Neural progenitor cell (in vitro differentiated cells): ENCODE measurements at regions not wholly inside any gene's neighbourhood (a gene's known extent, or its start where the extent isn't known, plus 50 kb on each side); places are given as distances from the start of the nearest gene placed in this dataset.
"Not testable (repeated sequence)": the region's sequence is repeated elsewhere in the genome, so short reads cannot be mapped to it uniquely, and the experiment has no call there.

Experiments used
- DNase-seq: peaks from one replicate; pipeline ENCODE4 v3.0.0-alpha.2; 2016; ENCODE audit warnings: low spot score
- H2AFZ ChIP-seq: fragments of 200-600 bp; sonication (generic); replicated peaks from 2 replicates; pipeline ENCODE4 v1.6.1; 2016; ENCODE audit warnings: antibody characterized with exemption
- H3F3A ChIP-seq: fragments of 200-600 bp; sonication (generic); 2 replicates; pipeline ENCODE4 v1.6.1; 2016; ENCODE audit warnings: antibody characterized with exemption, low read depth
- H3K27ac ChIP-seq: fragments of 200-600 bp; sonication (generic); 2 replicates; pipeline ENCODE4 v1.5.1; 2016; ENCODE audit warnings: mild to moderate bottlenecking
- H3K27me3 ChIP-seq: fragments of 200-600 bp; sonication (generic); 2 replicates; pipeline ENCODE4 v1.6.1; 2016; ENCODE audit warnings: mild to moderate bottlenecking, moderate library complexity
- H3K36me3 ChIP-seq: fragments of 200-600 bp; sonication (generic); 2 replicates; pipeline ENCODE4 v1.5.1; 2016
- H3K4me1 ChIP-seq: fragments of 200-600 bp; sonication (generic); 2 replicates; pipeline ENCODE4 v1.6.1; 2016; ENCODE audit warnings: mixed run types
- H3K4me2 ChIP-seq: fragments of 200-600 bp; sonication (generic); 2 replicates; pipeline ENCODE4 v1.6.1; 2016
- H3K4me3 ChIP-seq: fragments of 200-600 bp; sonication (generic); 2 replicates; pipeline ENCODE4 v1.5.1; 2016
- H3K79me2 ChIP-seq: fragments of 200-600 bp; sonication (generic); 2 replicates; pipeline ENCODE4 v1.6.1; 2016; ENCODE audit warnings: low read depth
- H3K9ac ChIP-seq: fragments of 200-600 bp; sonication (generic); 2 replicates; pipeline ENCODE4 v1.6.1; 2016
- H3K9me3 ChIP-seq: fragments of 200-600 bp; sonication (generic); 2 replicates; pipeline ENCODE4 v1.5.1; 2016; ENCODE audit warnings: low read depth
- H4K20me1 ChIP-seq: fragments of 200-600 bp; sonication (generic); 2 replicates; pipeline ENCODE4 v1.6.1; 2016; ENCODE audit warnings: low read depth
- H3K27ac Mint-ChIP-seq: 3 replicates; pipeline ENCODE4 v1.8.0; 2021; ENCODE audit warnings: mixed read lengths
- H3K27me3 Mint-ChIP-seq: 2 replicates; pipeline ENCODE4 v1.8.0; 2022; ENCODE audit warnings: low read depth, mild to moderate bottlenecking, inconsistent platforms, moderate library complexity, mixed read lengths; ENCODE audit not compliant: insufficient read depth
- H3K36me3 Mint-ChIP-seq: 3 replicates; pipeline ENCODE4 v1.8.0; 2021; ENCODE audit warnings: mixed read lengths
- H3K4me1 Mint-ChIP-seq: 3 replicates; pipeline ENCODE4 v1.8.0; 2021; ENCODE audit warnings: mixed read lengths
- H3K4me3 Mint-ChIP-seq: 3 replicates; pipeline ENCODE4 v1.8.0; 2021; ENCODE audit warnings: mild to moderate bottlenecking, moderate library complexity, mixed read lengths
- H3K9me3 Mint-ChIP-seq: 3 replicates; pipeline ENCODE4 v1.8.0; 2020; ENCODE audit warnings: mixed read lengths
- EZH2 ChIP-seq: fragments of 200-600 bp; sonication (generic); IDR thresholded peaks from 2 replicates; pipeline ENCODE4 v1.6.1; 2017; ENCODE audit warnings: antibody characterized with exemption, mild to moderate bottlenecking, moderate library complexity
- EZH2phosphoT487 ChIP-seq: fragments of 200-600 bp; sonication (generic); IDR thresholded peaks from 2 replicates; pipeline ENCODE4 v1.6.1; 2017; ENCODE audit warnings: antibody characterized with exemption
- TF ChIP-seq, protein P1 (sequence below): fragments of 200-600 bp; sonication (generic); IDR thresholded peaks from 2 replicates; pipeline ENCODE4 v1.5.1; 2017; ENCODE audit warnings: antibody characterized with exemption, mild to moderate bottlenecking

DNA sequence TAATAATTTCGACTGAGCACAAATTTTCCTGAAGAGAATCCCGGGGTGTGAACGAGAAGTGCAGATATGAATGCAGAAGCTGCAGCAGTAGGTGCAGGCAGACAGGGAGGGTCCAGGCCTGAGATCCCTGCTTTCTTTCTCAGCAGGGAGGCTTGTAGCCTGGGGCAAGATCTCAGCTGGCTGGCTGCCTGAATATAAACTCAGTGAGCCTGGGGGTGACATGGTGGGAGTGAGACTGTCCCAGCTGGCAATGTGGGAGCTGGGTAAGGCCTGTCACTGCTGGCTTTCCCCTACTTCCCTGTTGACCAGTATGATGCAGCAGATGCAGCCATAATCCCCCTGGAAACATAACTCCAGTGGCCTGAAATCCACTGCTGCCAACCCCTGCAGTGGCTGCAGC is 325.2 kb downstream of the CETN3 start:
- Mint-ChIP-seq H3K27ac (no peak overlapping the region), H3K27me3 (peaks cover 6% of the 10 kb centered on the region), H3K4me1 (no peaks in the 10 kb centered on the region), H3K9me3 (peaks cover 21% of the 10 kb centered on the region), H3K4me3 (no peak overlapping the region), H3K36me3 (peaks cover 2% of the 10 kb centered on the region)
- H3F3A ChIP-seq, result no peaks in the 10 kb centered on the region
- no peak overlapping the region for H3K4me2 ChIP-seq
- no peaks in the 10 kb centered on the region for H3K4me1 ChIP-seq
- no peak overlapping the region for H3K4me3 ChIP-seq
- TF ChIP-seq EZH2phosphoT487, result no peak
- TF ChIP-seq, protein P1, sequence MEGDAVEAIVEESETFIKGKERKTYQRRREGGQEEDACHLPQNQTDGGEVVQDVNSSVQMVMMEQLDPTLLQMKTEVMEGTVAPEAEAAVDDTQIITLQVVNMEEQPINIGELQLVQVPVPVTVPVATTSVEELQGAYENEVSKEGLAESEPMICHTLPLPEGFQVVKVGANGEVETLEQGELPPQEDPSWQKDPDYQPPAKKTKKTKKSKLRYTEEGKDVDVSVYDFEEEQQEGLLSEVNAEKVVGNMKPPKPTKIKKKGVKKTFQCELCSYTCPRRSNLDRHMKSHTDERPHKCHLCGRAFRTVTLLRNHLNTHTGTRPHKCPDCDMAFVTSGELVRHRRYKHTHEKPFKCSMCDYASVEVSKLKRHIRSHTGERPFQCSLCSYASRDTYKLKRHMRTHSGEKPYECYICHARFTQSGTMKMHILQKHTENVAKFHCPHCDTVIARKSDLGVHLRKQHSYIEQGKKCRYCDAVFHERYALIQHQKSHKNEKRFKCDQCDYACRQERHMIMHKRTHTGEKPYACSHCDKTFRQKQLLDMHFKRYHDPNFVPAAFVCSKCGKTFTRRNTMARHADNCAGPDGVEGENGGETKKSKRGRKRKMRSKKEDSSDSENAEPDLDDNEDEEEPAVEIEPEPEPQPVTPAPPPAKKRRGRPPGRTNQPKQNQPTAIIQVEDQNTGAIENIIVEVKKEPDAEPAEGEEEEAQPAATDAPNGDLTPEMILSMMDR, result no peak
- no peak for TF ChIP-seq EZH2
- no peak overlapping the region for H2AFZ ChIP-seq
- no peaks in the 10 kb centered on the region for H4K20me1 ChIP-seq
- H3K27ac ChIP-seq, result no peak overlapping the region
- no peak overlapping the region for H3K9ac ChIP-seq
- no peaks in the 10 kb centered on the region for H3K79me2 ChIP-seq
- DNase-seq, result no peak
- H3K27me3 ChIP-seq, result no peaks in the 10 kb centered on the region
- no peaks in the 10 kb centered on the region for H3K36me3 ChIP-seq
- H3K9me3 ChIP-seq, result no peaks in the 10 kb centered on the region

DNA sequence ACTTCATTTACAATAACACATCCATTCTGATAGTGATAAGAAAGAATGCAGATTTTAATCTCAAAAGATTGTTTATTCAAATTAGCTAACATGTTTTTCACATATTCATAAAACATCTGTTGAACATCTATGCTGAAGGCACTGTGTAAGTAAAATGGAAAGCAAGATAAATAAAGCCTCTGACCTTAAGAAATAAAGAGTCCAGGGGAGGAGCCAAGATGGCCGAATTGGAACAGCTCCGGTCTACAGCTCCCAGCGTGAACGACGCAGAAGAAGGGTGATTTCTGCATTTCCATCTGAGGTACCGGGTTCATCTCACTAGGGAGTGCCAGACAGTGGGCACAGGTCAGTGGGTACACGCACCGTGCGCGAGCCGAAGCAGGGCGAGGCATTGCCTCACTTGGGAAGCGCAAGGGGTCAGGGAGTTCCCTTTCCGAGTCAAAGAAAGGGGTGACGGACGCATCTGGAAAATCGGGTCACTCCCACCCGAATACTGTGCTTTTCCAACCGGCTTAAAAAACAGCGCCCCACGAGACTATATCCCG is 336.5 kb downstream of the CETN3 start:
- H3K27ac Mint-ChIP-seq, H3K9ac ChIP-seq, H3K9me3 ChIP-seq, H3K27me3 Mint-ChIP-seq, H3K4me3 ChIP-seq, H3K4me1 ChIP-seq, H3K27ac ChIP-seq, H3K4me2 ChIP-seq, H3K27me3 ChIP-seq, H3K4me1 Mint-ChIP-seq, H3K36me3 ChIP-seq, DNase-seq, H3F3A ChIP-seq, H3K4me3 Mint-ChIP-seq, H4K20me1 ChIP-seq, H3K36me3 Mint-ChIP-seq, H3K79me2 ChIP-seq, H3K9me3 Mint-ChIP-seq: not testable (repeated sequence)
- peak overlapping the region; percentile 18 for H2AFZ ChIP-seq

DNA sequence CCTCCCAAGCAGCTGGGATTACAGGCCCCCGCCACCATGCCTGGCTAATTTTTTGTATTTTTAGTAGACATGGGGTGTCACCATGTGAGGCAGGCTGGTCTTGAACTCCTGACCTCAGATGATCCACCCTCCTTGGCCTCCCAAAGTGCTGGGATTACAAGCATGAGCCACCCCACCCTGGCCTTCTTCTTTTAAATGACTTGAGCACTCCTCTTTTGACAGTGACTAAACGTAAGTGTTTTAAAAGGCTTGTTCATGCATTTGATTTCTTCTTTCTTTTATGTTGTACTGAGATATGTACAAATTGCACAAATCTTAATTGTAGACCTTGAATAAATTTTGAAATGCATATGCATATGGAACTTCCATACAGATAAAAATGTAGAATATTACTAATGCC is 337.9 kb downstream of the CETN3 start:
- no peak overlapping the region for H3K4me2 ChIP-seq
- no peak overlapping the region for H3K27ac Mint-ChIP-seq
- H3K79me2 ChIP-seq, result no peaks in the 10 kb centered on the region
- DNase-seq, result no peak
- peaks cover 5% of the 10 kb centered on the region for H3K9me3 Mint-ChIP-seq
- H2AFZ ChIP-seq, result no peak overlapping the region
- H3K4me1 Mint-ChIP-seq, result no peaks in the 10 kb centered on the region
- no peaks in the 10 kb centered on the region for H3K27me3 ChIP-seq
- H3K4me3 ChIP-seq, result no peak overlapping the region
- no peak for TF ChIP-seq EZH2phosphoT487
- TF ChIP-seq, protein P1, result no peak
- TF ChIP-seq EZH2, result no peak
- H3K4me3 Mint-ChIP-seq, result no peak overlapping the region
- no peak overlapping the region for H3K9ac ChIP-seq
- no peaks in the 10 kb centered on the region for H3K9me3 ChIP-seq
- H3K4me1 ChIP-seq, result no peaks in the 10 kb centered on the region
- H4K20me1 ChIP-seq, result no peaks in the 10 kb centered on the region
- no peaks in the 10 kb centered on the region for H3F3A ChIP-seq
- no peaks in the 10 kb centered on the region for H3K36me3 Mint-ChIP-seq
- H3K27me3 Mint-ChIP-seq, result no peaks in the 10 kb centered on the region
- no peaks in the 10 kb centered on the region for H3K36me3 ChIP-seq
- H3K27ac ChIP-seq, result no peak overlapping the region

DNA sequence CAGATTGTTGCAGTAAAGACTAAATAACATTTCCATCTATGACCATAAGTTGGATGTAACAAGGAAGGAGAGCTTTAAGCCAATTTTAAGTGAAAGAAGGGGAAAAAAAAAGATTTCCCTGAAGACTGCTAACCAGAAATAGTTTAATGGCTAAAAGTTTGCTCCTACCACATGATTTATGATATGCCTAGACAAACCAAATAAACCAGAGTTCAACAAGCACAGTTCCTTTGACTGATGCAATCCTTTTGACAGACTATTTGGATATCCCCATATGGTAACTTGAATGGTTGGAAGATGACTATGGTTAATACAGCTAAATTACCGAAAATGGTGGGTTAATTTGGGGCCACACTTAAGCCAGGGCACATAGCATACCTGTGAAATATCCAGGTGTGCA is 338.5 kb downstream of the CETN3 start:
- Mint-ChIP-seq H3K4me1 (no peaks in the 10 kb centered on the region), H3K9me3 (peaks cover 8% of the 10 kb centered on the region), H3K27me3 (no peaks in the 10 kb centered on the region), H3K27ac (no peak overlapping the region), H3K4me3 (no peak overlapping the region), H3K36me3 (no peaks in the 10 kb centered on the region)
- no peaks in the 10 kb centered on the region for H3K36me3 ChIP-seq
- no peaks in the 10 kb centered on the region for H4K20me1 ChIP-seq
- TF ChIP-seq EZH2 (no peak), EZH2phosphoT487 (no peak)
- TF ChIP-seq, protein P1, result no peak
- H3K4me3 ChIP-seq, result no peak overlapping the region
- H3K27ac ChIP-seq, result no peak overlapping the region
- H3K4me2 ChIP-seq, result no peak overlapping the region
- no peak for DNase-seq
- H3K27me3 ChIP-seq, result no peaks in the 10 kb centered on the region
- no peak overlapping the region for H3K9ac ChIP-seq
- no peaks in the 10 kb centered on the region for H3F3A ChIP-seq
- no peaks in the 10 kb centered on the region for H3K9me3 ChIP-seq
- H3K79me2 ChIP-seq, result no peaks in the 10 kb centered on the region
- H2AFZ ChIP-seq, result no peak overlapping the region
- H3K4me1 ChIP-seq, result no peaks in the 10 kb centered on the region
